Colonic mucosa (tissue), 4 donors: ENCODE measurements at regions not wholly inside any gene's neighbourhood (a gene's known extent, or its start where the extent isn't known, plus 50 kb on each side); places are given as distances from the start of the nearest gene placed in this dataset.

Source experiments
- DNase-seq: peaks from one replicate; pipeline ENCODE4 v3.0.0-alpha.2; 2020
- H3K27ac ChIP-seq: fragments of 200-600 bp; one replicate; pipeline ENCODE4 v1.8.0; 2021
- H3K27me3 ChIP-seq: fragments of 200-600 bp; one replicate; pipeline ENCODE4 v1.8.0; 2021
- H3K36me3 ChIP-seq: fragments of 200-600 bp; one replicate; pipeline ENCODE4 v1.8.0; 2021
- H3K4me1 ChIP-seq: fragments of 200-600 bp; one replicate; pipeline ENCODE4 v1.8.0; 2021; ENCODE audit warnings: mild to moderate bottlenecking
- H3K4me3 ChIP-seq: fragments of 200-600 bp; one replicate; pipeline ENCODE4 v1.8.0; 2021
- H3K9ac ChIP-seq, 2 donors: one replicate each; pipeline ENCODE4 v1.7.0; 2013; ENCODE audit warnings: control low read depth in 2 of 2, low read depth in 2 of 2, low read length in 2 of 2
- H3K9me3 ChIP-seq: fragments of 200-600 bp; one replicate; pipeline ENCODE4 v1.8.0; 2021
- CTCF ChIP-seq: fragments of 200-600 bp; IDR thresholded peaks from one replicate; pipeline ENCODE4 v1.8.0; 2022; ENCODE audit warnings: antibody characterized with exemption, mild to moderate bottlenecking
- intact Hi-C: fragments of 100-400 bp; cut with DNase I; formaldehyde crosslinking; loops from one replicate; pipeline ENCODE4 v1.14.1; 2022
- donor health status: healthy.
- donor health status: DM: no; HTN: no; CAD: no.
- donor health status: DM: no; HTN: no; CAD: no.

GRCh38 chr4:133823177-133823576 is 378.4 kb downstream of the PABPC4L start:
- no peak for TF ChIP-seq CTCF
- DNase-seq, result no peak

GRCh38 chr4:133812954-133813353 is 388.6 kb downstream of the PABPC4L start:
- Histone ChIP-seq H3K36me3 (no peaks in the 10 kb centered on the region), H3K27ac (no peak overlapping the region), H3K9me3 (no peaks in the 10 kb centered on the region), H3K27me3 (no peaks in the 10 kb centered on the region), H3K9ac (no peak overlapping the region), H3K4me1 (no peaks in the 10 kb centered on the region), H3K4me3 (no peak overlapping the region)
- DNase-seq, result no peak
- TF ChIP-seq CTCF, result no peak
- intact Hi-C loops, result no loop called here

More at GRCh38 chr4:133823177-133823576, 378.4 kb downstream of the PABPC4L start:
- H3K36me3 ChIP-seq, result no peaks in the 10 kb centered on the region
- H3K9me3 ChIP-seq, result no peaks in the 10 kb centered on the region
- H3K27me3 ChIP-seq, result no peaks in the 10 kb centered on the region
- H3K4me3 ChIP-seq, result no peak overlapping the region
- no peak overlapping the region for H3K9ac ChIP-seq
- no peaks in the 10 kb centered on the region for H3K4me1 ChIP-seq
- H3K27ac ChIP-seq, result no peak overlapping the region
- intact Hi-C loops, result no loop called here

GRCh38 chr4:133812236-133812635 is 389.4 kb downstream of the PABPC4L start:
- TF ChIP-seq CTCF, result no peak
- intact Hi-C loops, result no loop called here
- Histone ChIP-seq H3K9me3 (no peaks in the 10 kb centered on the region), H3K4me3 (no peak overlapping the region), H3K27ac (no peak overlapping the region), H3K36me3 (no peaks in the 10 kb centered on the region), H3K27me3 (no peaks in the 10 kb centered on the region), H3K9ac (no peak overlapping the region), H3K4me1 (no peaks in the 10 kb centered on the region)
- no peak for DNase-seq

- no peak for TF ChIP-seq CTCF
- Histone ChIP-seq H3K27ac (no peak overlapping the region), H3K4me3 (no peak overlapping the region), H3K4me1 (no peaks in the 10 kb centered on the region), H3K9ac (no peak overlapping the region), H3K9me3 (no peaks in the 10 kb centered on the region), H3K36me3 (no peaks in the 10 kb centered on the region), H3K27me3 (no peaks in the 10 kb centered on the region)
- intact Hi-C loops, result no loop called here
- DNase-seq, result no peak
These were observed 393.4 kb downstream of the PABPC4L start for GRCh38 chr4:133808151-133808550.

GRCh38 chr4:133803341-133803740 is 398.2 kb downstream of the PABPC4L start:
- no peak overlapping the region for H3K9ac ChIP-seq
- H3K27me3 ChIP-seq, result no peaks in the 10 kb centered on the region
- no peak overlapping the region for H3K27ac ChIP-seq
- no peaks in the 10 kb centered on the region for H3K4me1 ChIP-seq
- H3K4me3 ChIP-seq, result no peak overlapping the region
- no peaks in the 10 kb centered on the region for H3K9me3 ChIP-seq
- no peak for DNase-seq
- TF ChIP-seq CTCF, result no peak
- intact Hi-C loops, result no loop called here
- H3K36me3 ChIP-seq, result no peaks in the 10 kb centered on the region
